A549 (cell line): ENCODE measurements at regions not wholly inside any gene's neighbourhood (a gene's known extent, or its start where the extent isn't known, plus 50 kb on each side); places are given as distances from the start of the nearest gene placed in this dataset.

ENCODE experiments used
- E2F6 ChIP-seq: IDR thresholded peaks from 2 replicates; pipeline ENCODE4 v1.6.1; 2012; ENCODE audit warnings: low read depth, borderline replicate concordance
- EHMT2 ChIP-seq: fragments of 200-600 bp; sonication (generic); IDR thresholded peaks from 2 replicates; pipeline ENCODE4 v1.6.1; 2016; ENCODE audit warnings: antibody characterized with exemption, low read depth, mild to moderate bottlenecking, moderate library complexity
- POLR2A ChIP-seq: IDR thresholded peaks from 2 replicates; pipeline ENCODE4 v1.6.1; 2012; ENCODE audit warnings: mild to moderate bottlenecking, low read length
- REST ChIP-seq: fragments of 200-600 bp; sonication (generic); IDR thresholded peaks from 2 replicates; pipeline ENCODE4 v1.6.1; 2016; ENCODE audit warnings: antibody characterized with exemption, mild to moderate bottlenecking, moderate library complexity
- TF ChIP-seq, protein P1 (sequence below): IDR thresholded peaks from 2 replicates; pipeline ENCODE4 v1.6.1; 2012
- TF ChIP-seq, protein P2 (sequence below): fragments of >200 bp; sonication (Bioruptor Twin); formaldehyde crosslinking; IDR thresholded peaks from 3 replicates; pipeline ENCODE4 v1.5.1; 2016

GRCh38 chr10:18859659-18860058, 188.9 kb upstream of the MALRD1 start:
- TF ChIP-seq EHMT2 (no peak), REST (no peak), POLR2A (no peak), E2F6 (no peak)
- TF ChIP-seq, protein P1, sequence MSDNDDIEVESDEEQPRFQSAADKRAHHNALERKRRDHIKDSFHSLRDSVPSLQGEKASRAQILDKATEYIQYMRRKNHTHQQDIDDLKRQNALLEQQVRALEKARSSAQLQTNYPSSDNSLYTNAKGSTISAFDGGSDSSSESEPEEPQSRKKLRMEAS: no peak
- TF ChIP-seq, protein P2, sequence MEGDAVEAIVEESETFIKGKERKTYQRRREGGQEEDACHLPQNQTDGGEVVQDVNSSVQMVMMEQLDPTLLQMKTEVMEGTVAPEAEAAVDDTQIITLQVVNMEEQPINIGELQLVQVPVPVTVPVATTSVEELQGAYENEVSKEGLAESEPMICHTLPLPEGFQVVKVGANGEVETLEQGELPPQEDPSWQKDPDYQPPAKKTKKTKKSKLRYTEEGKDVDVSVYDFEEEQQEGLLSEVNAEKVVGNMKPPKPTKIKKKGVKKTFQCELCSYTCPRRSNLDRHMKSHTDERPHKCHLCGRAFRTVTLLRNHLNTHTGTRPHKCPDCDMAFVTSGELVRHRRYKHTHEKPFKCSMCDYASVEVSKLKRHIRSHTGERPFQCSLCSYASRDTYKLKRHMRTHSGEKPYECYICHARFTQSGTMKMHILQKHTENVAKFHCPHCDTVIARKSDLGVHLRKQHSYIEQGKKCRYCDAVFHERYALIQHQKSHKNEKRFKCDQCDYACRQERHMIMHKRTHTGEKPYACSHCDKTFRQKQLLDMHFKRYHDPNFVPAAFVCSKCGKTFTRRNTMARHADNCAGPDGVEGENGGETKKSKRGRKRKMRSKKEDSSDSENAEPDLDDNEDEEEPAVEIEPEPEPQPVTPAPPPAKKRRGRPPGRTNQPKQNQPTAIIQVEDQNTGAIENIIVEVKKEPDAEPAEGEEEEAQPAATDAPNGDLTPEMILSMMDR: no peak
